GM19452 (cell line): ENCODE measurements at regions not wholly inside any gene's neighbourhood (a gene's known extent, or its start where the extent isn't known, plus 50 kb on each side); places are given as distances from the start of the nearest gene placed in this dataset.

ENCODE experiments used
- ATAC-seq: cut with Tn5 transposase; IDR thresholded peaks from one replicate; pipeline ENCODE4 v1.9.1; 2021; ENCODE audit not compliant: unreplicated experiment

- no peak for ATAC-seq
Observed at GRCh38 chr4:166460769-166461550, 587.9 kb downstream of the TLL1 start.

GRCh38 chr4:166481055-166481454 lies 608.0 kb downstream of the TLL1 start:
- ATAC-seq, result no peak

DNA sequence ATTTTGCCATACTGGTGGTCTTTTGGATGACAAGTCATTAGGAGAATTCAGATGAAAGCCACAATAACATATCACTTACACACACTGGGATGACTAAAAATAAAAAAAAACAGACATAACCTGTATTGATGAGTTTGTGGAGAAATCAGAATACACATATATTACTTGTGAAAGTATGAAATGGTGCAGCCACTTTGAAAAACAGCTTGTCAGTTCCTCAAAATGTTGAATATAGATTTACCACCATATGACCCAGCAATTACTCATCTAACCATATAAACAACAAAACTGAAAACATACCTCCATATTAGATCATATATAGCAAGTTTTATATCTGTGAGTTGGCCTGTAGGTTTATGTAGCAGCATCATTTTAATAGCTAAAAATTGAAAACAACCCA lies 608.7 kb downstream of the TLL1 start:
- no peak for ATAC-seq

DNA sequence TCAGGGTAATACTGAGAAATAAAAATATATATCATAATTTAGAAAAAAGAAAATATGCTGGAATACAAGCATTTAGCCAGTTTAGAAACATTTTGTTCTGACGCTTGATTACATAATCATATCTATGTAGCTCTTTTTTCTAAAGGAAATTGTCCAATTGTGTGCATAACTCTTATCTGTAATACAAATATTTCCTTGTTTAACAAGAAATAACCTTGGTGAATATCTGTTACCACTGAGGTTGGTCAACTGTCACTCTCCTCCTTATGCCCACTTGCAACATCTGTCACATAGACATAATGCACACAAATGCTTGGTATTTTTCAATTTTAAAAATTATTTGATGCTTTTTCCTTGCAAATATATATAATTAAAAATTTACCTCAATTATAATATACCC lies 609.7 kb downstream of the TLL1 start:
- no peak for ATAC-seq

DNA sequence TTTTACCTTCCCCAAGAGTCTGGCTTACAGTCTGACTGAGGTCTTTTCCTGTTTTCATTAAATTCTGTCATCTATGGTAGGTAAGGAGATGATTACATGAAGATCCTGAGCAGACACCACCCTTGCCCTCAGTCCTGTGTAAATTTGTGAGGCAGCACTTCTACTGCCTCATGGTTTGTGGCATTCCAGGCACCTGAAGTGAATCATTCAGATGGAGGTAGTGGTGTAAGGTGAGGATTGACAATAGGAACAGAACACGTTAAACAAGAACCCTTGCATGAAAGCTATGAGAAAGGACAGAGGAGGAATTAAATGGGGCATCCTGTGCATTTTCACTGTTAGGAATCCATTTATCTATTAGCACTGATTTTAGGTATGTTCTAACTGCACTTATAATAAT lies 618.6 kb downstream of the TLL1 start:
- ATAC-seq, result no peak

GRCh38 chr4:166493924-166494345 lies 620.9 kb downstream of the TLL1 start:
- no peak for ATAC-seq

GRCh38 chr4:166498546-166498945 lies 625.5 kb downstream of the TLL1 start:
- no peak for ATAC-seq

- ATAC-seq, result no peak
Observed at GRCh38 chr4:166499820-166500219, 626.8 kb downstream of the TLL1 start.

- no peak for ATAC-seq
Observed at GRCh38 chr4:166501941-166502382, 628.9 kb downstream of the TLL1 start.

- ATAC-seq, result no peak
Observed at GRCh38 chr4:166502660-166503059, 629.6 kb downstream of the TLL1 start.

- ATAC-seq, result no peak
Observed at GRCh38 chr4:166506051-166506450, 633.0 kb downstream of the TLL1 start.

DNA sequence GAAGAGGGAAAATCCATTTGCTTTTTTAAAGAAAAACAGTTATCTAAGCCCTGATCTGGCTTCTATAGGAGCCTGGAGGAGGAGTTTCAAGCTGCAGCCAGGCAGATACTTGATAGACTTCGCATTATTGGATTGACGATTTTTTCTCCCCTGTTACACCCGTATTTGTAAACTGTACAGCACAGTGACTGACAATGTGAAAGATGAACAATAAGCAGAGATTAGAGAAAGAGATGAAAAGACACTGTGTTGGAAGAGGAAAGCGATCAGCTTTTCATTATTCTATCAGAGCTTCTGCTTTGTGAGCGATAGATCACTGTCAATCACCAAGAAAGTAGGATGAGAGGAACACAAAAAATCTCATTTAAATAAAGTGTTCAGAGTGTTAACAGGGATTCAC lies 639.2 kb downstream of the TLL1 start:
- ATAC-seq, result no peak

GRCh38 chr4:166518315-166518714 lies 645.3 kb downstream of the TLL1 start:
- ATAC-seq, result no peak

- ATAC-seq, result no peak
Observed at GRCh38 chr4:166518776-166519175, 645.7 kb downstream of the TLL1 start.

- no peak for ATAC-seq
Observed at GRCh38 chr4:166519774-166520173, 646.7 kb downstream of the TLL1 start.

GRCh38 chr4:166527500-166527899 lies 654.5 kb downstream of the TLL1 start:
- ATAC-seq, result no peak

DNA sequence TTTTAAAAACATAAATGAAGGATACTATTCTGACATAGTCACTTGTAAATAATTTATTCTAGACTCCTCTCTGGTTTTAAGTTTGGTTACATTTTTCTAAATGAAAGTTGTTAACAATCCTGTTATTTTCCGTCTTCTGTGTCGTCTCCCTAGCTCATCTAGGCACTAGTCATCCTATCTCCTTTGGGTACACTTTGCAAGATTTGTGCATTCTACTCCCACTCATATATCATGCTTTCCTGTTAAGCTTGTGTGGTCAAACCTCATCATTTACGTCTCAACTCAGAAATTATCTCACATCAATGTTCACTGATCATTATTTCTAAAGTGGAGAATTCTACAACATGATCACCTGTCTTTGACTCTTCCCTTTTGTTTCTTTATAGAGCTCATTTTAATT lies 658.7 kb downstream of the TLL1 start:
- no peak for ATAC-seq

DNA sequence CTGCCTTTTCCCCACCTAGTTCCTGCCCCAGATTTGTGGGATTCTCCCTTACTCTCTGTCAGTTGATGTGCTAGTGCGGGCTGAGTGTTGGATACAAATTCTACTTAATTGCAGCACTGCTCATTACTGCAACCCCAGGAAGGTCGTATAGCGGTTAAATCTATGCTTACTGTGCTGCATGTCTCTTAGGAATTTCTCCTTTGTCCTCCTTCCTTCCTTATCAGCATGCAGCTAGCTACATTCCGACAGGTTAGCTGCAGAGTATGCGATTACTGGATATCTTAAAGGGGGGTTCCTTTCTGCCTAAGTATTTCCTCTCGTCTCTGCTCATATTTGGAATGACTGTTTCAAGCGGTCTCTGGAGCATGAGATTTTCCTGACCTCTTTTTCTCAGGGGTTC lies 662.8 kb downstream of the TLL1 start:
- no peak for ATAC-seq

- ATAC-seq, result no peak
Observed at GRCh38 chr4:166538491-166539005, 665.5 kb downstream of the TLL1 start.

DNA sequence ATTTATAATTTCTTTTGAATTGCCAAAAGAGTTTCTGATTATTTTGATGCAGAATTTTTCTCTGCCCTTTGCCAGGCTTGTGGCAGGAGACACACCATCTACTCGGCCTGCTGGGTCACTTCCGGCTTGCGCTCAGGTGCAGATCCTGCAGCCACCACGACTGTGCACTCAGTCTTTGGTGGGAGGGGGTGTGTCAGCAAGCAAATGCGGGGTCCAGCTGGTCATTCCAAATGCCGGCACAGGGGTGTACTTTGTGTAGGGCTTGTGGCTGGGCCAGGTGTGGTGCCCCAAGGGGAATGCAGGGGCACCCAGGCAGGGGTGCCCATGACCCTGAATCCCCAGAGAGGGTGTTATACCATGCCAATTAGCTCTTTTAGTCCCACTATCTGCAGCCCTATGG lies 673.0 kb downstream of the TLL1 start:
- no peak for ATAC-seq

GRCh38 chr4:166577639-166578038 lies 656.7 kb downstream of the SPOCK3 start:
- ATAC-seq, result no peak

DNA sequence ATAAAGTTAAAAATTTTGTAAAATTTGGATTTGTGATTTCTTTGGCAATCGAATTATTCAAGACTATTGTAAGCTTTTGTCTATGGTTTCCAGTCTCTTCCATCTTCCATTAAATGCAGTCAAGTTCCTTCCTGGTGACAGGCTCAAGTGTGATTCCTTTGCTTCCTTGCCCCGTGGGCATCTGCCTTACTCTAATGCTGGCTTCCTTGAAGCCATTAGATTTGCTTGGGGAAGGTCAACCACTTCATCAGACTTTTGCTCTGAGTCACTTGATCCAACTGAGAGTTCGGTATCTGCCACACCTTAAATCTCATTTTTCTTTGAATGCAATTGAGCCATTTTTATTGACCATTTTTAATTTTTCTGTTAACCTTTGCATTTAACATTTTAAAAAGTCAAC lies 648.8 kb downstream of the SPOCK3 start:
- ATAC-seq, result no peak
